HG02763 (cell line): ENCODE measurements at regions not wholly inside any gene's neighbourhood (a gene's known extent, or its start where the extent isn't known, plus 50 kb on each side); places are given as distances from the start of the nearest gene placed in this dataset.
"Not testable (repeated sequence)": the region's sequence is repeated elsewhere in the genome, so short reads cannot be mapped to it uniquely, and the experiment has no call there.

Experiments used
- ATAC-seq: cut with Tn5 transposase; IDR thresholded peaks from one replicate; pipeline ENCODE4 v1.9.1; 2021; ENCODE audit warnings: mild to moderate bottlenecking, moderate library complexity; ENCODE audit not compliant: unreplicated experiment

DNA sequence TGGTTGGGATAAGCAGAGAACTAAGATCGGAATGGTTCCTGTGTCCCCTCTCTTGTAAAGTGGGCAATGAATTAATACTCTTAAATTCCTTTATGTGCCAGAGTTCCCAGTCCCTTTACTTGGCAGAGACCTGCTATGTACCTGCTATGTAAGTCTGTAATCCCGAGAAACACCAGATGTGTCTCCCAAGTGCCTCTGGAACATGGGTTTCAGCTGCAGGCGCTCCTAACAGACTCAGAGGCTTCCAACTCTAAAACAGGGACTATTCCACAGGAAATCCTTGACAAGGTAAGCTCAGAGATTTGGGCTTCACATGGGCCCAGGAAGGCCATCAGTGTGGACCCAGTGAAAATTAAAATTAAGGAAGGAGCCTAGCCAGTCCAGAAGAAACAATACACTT lies 117.7 kb upstream of the PLCL2 start:
- no peak for ATAC-seq

DNA sequence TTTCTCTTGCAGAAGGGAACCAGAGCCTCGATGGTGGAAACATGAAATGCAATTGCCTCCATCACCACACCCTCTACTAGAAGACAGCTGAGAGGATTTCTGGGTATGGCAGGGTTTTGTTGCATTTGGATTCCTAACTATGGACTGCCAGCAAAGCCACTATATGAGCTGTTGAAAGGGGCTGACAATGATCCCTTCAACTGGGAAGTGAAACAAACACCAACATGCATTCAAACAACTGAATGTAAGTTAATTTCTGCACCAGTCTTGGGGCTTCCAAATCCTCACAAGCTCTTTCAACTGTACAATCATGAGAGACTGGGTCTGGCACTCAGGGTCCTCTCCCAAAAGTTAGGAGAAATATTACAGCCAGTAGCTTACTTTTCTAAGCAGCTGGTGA lies 116.7 kb upstream of the PLCL2 start:
- no peak for ATAC-seq

DNA sequence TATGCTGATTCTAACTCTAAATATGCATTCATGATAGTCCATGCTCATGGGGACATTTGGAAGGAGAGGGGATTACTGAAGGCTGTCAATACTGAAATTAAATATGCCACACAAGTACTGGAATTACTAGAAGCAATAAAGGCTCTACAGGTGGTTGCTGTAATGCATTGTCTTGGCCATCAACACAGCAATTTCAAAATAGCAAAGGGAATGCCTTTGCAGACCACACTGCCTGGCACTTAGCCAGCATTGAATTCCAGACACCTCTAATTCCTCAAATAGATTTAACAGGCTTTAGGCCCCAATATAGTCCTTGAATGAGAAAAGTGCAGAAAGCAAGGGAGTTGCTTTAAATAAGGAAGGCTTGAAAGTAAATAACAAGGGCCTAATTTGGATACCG lies 115.8 kb upstream of the PLCL2 start:
- no peak for ATAC-seq

DNA sequence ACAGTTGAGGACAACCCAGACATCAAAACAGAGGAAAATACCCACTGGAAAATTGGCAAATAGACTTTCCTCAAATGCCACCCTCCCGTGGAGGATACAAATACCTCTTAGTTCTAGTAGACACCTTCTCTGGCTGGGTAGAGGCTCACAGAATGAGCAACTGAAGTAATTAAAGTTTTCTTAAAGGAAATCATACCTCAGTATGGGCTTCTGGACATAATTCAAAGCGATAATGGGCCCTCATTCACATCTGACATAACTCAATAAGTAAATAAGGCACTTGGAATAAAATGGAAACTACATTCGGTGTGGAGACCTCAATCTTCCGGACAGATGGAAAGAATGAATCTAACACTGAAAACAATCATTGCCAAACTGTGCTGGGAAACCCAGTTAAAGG lies 115.2 kb upstream of the PLCL2 start:
- ATAC-seq = no peak

DNA sequence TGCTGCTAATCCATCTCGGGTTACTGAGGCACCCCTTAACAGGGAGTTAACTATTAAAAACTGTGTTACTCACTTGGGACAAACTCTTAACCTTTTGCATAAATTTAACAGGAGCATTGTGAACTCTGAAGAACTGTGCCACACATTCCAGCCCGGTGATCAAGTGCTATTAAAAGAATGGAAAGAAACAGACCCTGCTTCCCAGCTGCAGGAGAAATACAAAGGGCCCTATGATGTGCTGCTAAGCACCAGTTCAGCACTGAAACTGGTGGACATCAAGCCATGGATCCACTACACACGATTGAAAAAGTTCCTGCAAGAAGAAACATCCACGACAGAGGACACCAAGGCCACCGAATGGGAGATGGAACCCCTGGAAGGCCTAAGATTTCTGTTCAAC lies 114.7 kb upstream of the PLCL2 start:
- no peak for ATAC-seq

DNA sequence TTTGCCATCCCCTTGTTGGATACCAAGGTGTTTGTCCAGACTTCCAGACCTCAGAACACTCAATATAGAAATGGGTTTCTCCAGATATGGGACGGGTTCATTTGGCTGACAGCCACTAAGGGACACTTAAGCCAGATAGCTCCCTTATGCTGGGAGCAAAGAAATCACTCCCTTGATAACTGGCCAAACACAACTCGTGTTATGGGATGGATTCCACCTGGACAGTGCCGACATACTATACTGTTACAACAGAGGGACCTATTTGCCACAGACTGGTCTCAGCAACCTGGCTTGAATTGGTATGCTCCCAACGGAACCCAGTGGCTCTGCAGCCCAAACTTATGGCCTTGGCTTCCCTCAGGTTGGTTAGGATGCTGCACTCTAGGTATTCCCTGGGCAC lies 114.0 kb upstream of the PLCL2 start:
- no peak for ATAC-seq

DNA sequence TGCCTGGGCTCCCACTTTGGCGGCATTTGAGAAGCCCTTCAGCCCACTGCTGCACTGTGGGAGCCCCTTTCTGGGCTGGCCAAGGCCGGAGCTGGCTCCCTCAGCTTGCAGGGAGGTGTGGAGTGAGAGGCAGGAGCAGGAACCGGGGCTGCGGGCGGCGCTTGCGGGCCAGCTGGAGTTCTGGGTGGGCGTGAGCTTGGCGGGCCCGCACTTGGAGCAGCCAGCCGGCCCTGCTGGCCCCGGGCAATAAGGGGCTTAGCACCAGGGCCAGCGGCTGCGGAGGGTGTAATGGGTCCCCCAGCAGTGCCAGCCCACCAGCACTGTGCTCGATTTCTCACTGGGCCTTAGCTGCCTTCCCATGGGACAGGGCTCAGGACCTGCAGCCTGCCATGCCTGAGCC lies 111.2 kb upstream of the PLCL2 start:
- ATAC-seq = not testable (repeated sequence)

DNA sequence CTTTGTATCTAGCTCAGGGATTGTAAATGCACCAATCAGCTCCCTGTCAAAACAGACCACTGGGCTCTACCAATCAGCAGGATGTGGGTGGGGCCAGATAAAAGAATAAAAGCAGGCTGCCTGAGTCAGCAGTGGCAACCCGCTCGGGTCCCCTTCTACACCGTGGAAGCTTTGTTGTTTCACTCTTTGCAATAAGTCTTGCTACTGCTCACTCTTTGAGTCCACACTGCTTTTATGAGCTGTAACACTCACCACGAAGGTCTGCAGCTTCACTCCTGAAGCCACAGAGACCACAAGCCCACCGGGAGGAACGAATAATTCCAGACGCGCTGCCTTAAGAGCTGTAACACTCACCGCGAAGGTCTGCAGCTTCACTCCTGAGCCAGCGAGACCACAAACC lies 110.2 kb upstream of the PLCL2 start:
- not testable (repeated sequence) for ATAC-seq

DNA sequence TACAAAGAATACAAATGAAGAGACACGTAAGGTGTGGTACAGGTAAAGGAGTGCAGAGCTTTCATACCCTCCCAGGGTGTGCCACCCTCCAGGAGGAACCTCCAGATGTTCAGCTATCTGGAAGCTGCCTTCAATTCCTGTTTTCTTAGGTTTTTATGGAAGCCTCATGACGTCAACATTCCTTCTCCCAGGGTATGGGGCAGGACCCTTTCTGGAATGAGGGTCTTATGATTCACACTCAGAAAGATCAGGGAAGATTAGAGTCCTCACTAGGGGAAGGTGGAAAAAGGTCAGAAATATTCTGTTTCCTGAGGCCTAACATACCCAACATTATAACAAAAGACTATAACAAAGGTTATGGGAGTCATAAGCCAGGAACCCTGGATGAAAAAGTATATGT lies 99.8 kb upstream of the PLCL2 start:
- no peak for ATAC-seq

DNA sequence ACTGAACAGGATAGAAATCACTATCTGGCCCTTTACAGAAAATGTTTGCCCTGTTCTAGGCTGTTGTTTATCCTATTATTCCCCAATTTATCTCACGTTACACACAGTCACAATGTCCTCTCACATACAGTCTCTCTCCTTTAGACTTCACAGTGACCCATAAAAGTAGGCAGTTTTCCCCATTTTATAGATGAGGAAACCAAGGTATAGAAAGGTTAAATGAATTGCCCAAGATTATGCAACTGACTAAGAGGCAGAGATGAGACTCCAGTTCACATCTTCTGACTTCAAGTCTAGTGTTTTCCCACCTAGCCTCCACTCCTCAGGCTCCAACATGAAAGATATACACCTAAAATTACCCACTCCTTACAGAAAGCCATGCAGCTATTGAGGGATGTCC lies 99.3 kb upstream of the PLCL2 start:
- no peak for ATAC-seq

DNA sequence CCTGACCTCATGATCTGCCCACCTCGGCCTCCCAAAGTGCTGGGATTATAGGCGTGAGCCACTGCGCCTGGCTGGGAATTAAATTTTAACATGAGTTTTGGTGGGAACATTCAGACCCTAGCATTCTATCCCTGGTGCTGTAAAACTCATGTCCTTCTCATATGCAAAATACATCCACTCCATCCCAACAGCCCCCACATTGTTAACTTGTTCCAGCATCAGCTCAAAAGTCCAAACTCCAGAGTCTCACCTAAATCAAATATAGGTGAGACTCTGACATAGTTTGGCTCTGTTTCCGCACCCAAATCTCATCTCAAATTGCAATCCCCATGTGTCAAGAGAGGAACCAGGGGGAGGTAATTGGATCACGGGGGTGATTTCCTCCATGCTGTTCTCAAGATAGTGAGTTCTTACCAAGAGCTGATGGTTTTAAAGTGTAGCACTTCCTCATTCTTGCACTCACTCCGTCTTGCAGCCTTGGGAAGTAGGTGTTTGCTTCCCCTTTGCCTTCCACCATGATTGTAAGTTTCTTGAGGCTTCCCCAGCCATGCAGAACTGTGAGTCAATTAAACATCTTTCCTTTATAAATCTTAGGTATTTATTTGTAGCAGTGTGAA lies 96.2 kb upstream of the PLCL2 start:
- no peak for ATAC-seq

DNA sequence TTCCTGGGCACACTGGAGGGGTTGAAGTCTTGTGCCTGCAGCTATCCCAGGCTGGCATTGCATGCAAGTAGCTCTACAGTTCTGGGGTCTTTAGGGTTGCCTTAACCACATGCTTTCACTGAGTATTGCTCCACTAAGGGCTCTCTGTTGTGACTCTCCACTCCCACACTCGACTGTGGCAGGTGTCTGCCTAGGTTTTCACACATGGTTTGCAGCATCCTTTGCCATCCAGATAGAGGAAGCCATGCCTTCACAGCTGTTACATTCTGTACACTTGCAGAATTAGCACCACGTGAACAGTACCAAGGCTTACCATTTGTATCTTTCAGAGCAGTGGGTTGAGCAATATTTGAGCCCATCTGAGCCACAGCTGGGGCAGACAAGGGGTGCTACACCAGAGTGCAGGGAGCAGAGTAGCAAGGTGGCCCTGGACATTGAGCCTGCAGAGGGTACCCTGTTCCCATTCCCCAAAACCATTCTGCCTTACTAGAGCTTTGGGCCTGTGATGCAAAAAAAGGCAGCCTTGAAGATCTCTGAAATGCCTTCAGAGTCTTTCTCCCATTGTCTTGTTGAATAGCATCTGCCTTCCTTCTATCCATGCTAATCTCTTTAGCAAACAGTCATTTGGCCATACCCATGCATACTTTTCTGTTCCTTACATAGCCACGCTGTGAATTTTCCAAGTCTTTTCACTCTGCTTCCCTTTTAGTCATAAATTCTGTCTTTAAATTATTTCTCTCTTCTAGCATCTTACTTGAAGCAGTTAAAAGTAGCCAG lies 95.2 kb upstream of the PLCL2 start:
- ATAC-seq = no peak

DNA sequence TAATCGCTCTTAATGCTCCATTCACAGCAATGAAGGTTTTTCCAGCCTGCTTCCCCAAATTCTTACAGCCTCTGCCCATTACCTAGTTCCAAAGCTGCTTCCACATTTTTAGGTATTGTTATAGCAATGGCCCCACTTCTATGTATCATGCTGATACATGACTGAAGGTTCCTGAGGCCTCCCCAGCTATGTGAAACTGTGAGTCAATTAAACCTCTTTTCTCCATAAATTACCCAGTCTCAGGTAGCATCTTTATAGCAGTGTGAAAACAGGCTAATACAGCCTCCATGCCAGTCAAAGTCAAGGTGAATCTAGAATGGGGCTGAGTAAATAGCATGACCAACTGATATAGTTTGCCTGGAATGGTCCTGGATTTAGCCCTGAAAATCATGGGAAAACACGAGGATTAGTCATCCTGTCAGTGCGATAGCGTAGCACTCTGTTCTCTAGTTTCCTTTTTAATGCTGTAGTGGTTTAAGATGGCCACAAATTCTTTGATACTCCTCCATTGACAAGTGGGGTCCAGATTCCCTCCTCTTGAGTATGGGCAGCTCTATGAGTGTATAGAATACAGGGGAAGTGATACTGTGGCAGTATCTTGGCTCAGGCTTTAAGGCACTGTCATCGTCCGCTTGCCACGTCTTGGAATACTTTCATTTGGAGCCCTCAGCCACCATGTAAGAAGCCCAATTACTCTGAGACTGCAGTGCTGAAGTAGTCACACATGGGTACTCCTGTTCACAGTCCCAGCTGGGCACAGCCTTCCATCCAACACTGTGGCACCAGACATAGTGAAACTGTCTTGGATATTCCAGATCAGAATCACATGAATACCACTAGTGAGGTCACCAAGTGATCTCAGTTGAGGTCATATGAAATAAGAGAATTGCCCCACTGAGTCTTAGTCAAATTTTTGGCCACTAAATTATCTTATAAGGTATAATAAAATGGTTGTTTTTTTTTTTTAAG lies 94.0 kb upstream of the PLCL2 start:
- ATAC-seq = no peak

DNA sequence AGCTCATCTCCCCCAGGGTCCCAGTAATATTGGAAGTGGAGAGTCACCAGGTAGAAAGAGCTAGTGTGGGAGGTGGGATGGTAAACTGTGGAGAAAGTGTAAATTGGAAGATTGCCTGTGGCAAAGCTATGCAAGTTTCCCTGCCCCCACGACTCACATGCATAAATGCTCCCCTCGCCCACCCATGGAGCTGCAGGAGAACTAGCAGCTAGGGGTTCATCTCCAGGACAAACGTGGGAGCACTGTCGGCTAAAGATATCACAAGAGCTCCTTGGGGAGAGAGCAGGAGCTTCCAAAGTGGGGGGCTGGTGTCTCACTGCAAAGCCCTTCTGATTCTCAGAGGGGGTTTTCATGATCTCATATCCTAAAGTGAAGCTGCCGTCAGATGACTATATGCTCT lies 91.4 kb upstream of the PLCL2 start:
- no peak for ATAC-seq

DNA sequence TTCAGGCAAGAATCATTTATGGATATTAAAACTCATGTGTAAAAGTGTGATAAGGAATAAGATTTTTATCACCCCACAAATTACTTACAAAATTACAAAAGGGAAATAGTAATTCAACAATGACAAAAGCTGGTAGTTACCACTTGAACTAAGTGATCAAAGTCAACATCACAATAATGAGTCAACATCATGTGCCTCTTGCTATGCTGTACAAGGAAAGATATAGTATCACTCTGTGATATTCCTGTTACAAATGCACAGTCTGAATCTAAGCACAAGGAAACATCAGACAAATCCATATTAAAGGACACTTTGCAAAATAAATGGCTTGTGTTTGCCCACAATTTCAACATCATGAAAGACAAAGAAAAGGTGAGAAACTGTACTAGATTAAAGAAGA lies 90.5 kb upstream of the PLCL2 start:
- no peak for ATAC-seq

DNA sequence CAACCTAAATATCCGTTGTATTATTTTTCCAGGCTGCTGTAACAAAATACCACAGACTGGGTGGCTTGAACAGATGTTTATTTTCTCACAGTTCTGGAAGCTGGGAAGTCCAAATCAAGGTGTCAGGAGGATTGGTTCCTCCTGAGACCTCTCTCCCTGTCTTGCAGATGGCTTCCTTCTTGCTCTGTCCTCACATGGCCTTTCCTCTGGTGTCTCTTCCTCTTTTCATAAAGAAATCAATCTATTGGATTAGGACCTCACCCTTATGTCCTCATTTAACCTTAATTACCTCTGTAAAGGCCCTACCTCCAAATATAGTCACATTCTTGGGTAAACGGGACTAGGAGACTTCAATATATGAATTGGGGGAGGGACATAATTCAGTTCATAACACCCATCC lies 89.2 kb upstream of the PLCL2 start:
- ATAC-seq = no peak

DNA sequence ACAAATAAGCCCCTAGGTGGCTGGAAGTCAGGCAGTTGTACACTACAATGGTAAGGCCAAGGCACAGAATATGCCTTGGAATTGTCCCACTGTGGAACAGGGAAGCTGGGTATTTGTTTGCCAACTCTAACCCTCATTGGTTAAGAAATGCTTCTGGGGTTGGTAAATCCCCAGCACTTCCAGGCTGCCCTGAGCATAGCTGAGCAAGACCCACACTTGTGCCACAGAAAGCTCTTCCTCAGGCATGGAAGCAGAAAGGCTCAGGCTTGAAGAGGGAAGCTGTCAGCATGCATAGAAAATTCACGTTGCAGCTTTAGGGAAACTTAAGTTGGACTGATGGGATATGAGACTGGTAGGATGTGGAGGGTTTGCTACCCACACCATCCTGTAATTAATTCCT lies 86.9 kb upstream of the PLCL2 start:
- ATAC-seq = no peak

DNA sequence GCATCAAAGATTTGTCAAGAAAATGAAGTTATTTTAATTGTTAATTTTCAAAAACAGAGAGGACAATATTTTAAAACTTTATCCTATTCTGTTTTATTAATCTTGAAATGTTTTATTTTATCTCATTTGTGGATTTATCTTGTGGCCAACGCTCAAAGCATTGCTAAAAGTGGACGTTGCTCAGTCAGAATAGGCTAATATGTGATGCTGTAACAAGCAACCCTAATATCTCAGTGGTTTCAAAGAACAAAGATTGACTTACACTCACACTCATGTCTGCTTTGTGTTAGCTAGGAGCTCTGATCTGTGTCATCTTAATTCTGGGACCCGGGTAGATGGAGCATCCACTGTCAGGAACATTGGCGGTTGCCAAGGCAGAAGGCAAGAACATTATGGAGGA lies 86.0 kb upstream of the PLCL2 start:
- ATAC-seq = no peak

DNA sequence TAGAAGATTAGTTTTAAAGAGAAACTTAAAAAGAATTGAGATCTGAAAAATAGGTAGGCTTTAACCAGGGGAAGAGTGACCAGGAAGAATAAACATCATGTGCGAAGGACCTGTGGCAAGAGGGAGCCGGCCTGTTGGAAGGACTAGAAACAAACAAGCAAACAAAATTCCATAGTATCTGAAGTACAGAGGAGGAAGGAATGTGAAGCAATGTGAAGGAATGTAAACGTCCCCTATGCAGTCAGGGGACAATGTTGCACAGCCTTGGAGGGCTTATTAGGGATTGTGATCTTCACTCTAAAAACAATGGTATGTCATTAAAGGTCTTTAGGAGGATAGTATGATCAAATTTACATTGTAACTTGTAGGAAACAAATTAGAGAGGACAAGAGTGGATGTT lies 84.4 kb upstream of the PLCL2 start:
- no peak for ATAC-seq

DNA sequence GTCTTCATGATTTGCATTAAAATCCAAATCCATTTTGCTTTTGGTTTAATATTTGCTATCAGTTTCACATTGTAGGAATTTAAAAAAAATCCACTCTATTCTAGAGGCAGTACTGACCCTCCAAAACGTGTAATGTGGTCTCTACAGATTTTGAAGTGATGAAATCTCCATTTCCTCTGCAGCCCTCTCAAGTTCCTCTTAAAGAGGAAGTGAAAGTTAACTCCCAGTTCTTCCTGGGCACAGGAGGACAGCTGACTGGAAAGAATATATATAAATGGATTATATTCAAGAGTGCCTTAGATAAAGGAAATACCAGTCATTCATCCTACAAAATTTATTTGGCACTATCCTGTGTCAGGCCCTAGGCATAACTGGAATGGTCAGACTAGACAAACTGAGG lies 83.5 kb upstream of the PLCL2 start:
- no peak for ATAC-seq

DNA sequence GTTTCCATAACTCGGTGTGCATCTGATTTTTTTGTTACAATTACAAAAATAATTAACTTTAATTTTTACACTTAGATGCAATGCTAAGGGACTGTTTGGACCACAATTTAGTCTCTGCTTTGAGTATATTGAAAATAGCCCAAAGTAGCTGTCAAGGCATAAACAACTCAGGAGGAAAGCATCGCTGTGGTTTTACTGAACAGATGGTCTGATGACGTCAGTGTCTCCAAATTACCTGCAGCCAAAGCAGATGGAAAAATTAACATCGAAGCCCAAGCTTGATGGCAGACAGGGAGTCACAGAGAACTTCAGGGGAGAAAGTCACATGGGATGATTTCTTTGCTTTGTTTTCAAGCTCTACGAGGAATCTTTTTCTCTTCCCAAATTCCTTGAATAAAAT lies 83.1 kb upstream of the PLCL2 start:
- no peak for ATAC-seq

DNA sequence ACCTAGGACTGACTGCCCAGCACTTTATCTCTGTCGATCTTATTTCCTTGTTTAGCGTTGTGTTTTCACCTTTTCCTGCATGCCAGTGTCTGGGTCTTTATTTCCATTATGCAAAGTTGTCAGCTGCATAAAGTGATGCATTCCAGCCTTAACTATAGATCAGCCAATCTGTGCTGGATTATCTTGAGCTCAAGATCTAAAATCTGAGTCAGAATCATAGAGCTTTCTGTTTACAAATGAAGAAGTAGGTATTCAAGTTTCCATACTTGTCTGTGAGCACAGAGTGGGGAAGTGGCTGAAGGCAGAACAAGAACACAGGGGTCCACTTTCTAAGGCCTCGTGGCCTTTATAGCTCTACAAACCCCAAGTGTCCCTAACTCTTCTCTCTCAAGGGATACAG lies 82.4 kb upstream of the PLCL2 start:
- ATAC-seq = no peak
